PFSK-1 (cell line): ENCODE measurements at regions not wholly inside any gene's neighbourhood (a gene's known extent, or its start where the extent isn't known, plus 50 kb on each side); places are given as distances from the start of the nearest gene placed in this dataset.

Source experiments
- FOXP2 ChIP-seq: optimal IDR thresholded peaks from 2 replicates; pipeline ENCODE3; 2011; ENCODE audit warnings: borderline replicate concordance, control low read depth, inconsistent platforms; ENCODE audit not compliant: insufficient read depth; ENCODE audit errors: extremely low read length, extremely low read depth
- POLR2AphosphoS5 ChIP-seq: IDR thresholded peaks from 2 replicates; pipeline ENCODE4 v1.6.1; 2012; ENCODE audit warnings: low read depth, mild to moderate bottlenecking, control low read depth, low read length, moderate library complexity
- SIN3A ChIP-seq: IDR thresholded peaks from 2 replicates; pipeline ENCODE4 v1.6.1; 2012; ENCODE audit warnings: mild to moderate bottlenecking, low read length, moderate library complexity, borderline replicate concordance; ENCODE audit not compliant: insufficient read depth
- TAF1 ChIP-seq: IDR thresholded peaks from 2 replicates; pipeline ENCODE4 v1.6.1; 2012; ENCODE audit warnings: low read length, control low read depth, borderline replicate concordance; ENCODE audit not compliant: insufficient read depth
- TF ChIP-seq, protein P1 (sequence below), 2 experiments: IDR thresholded peaks; 2 replicates each; pipeline versions ENCODE4 v1.6.1 to v1.8.0; 2011 to 2012; ENCODE audit warnings: low read depth in 2 of 2, low read length in 2 of 2, control low read depth in 1 of 2, inconsistent platforms in 1 of 2, mild to moderate bottlenecking in 1 of 2, moderate library complexity in 1 of 2; ENCODE audit not compliant: insufficient read depth in 1 of 2

DNA sequence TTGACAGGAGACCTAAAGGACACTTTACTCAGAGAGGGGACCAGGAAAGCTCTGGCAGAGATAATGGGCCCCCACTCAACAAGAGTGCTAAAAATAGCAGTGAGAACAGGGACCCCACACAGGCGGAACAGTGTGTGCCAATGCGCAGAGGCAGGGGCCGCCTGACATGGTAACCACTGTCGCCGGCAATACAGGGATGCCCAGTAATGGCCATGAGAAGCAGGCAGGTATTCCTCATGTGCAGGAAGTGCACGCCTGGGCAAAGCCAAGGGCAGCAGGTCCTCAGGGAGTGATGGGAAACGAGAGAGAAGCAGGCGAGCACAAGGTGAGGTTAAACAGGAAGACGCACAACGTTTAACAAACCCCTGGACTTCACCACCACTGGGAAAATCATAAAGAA lies 757.1 kb downstream of the LIG4 start:
- no peak for TF ChIP-seq FOXP2
- TF ChIP-seq SIN3A, result no peak
- TF ChIP-seq TAF1, result no peak
- TF ChIP-seq, protein P1, sequence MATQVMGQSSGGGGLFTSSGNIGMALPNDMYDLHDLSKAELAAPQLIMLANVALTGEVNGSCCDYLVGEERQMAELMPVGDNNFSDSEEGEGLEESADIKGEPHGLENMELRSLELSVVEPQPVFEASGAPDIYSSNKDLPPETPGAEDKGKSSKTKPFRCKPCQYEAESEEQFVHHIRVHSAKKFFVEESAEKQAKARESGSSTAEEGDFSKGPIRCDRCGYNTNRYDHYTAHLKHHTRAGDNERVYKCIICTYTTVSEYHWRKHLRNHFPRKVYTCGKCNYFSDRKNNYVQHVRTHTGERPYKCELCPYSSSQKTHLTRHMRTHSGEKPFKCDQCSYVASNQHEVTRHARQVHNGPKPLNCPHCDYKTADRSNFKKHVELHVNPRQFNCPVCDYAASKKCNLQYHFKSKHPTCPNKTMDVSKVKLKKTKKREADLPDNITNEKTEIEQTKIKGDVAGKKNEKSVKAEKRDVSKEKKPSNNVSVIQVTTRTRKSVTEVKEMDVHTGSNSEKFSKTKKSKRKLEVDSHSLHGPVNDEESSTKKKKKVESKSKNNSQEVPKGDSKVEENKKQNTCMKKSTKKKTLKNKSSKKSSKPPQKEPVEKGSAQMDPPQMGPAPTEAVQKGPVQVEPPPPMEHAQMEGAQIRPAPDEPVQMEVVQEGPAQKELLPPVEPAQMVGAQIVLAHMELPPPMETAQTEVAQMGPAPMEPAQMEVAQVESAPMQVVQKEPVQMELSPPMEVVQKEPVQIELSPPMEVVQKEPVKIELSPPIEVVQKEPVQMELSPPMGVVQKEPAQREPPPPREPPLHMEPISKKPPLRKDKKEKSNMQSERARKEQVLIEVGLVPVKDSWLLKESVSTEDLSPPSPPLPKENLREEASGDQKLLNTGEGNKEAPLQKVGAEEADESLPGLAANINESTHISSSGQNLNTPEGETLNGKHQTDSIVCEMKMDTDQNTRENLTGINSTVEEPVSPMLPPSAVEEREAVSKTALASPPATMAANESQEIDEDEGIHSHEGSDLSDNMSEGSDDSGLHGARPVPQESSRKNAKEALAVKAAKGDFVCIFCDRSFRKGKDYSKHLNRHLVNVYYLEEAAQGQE (IDR thresholded peaks at IDR 0.05; ENCODE audit: insufficient read depth in 1 of 2, low read depth in 2 of 2, low read length in 2 of 2), result no peak
- TF ChIP-seq POLR2AphosphoS5, result no peak

DNA sequence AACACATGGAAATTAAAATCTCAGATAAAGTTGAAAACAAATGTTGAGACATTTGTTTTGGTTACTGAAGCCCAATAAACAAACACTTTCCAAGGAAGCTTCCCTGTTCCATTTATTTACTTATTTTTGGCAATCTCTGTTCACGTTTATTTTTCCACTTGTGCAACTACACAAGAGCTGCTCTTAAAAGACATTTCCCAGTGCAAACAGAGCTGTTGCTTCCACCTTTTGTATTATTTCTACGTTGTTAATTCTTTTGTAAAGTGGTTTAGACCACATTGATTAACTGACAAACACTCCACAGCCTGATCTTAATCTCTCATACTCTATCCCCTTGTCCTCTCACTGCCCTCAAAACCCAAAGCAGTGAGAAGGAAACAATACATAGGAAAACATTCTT lies 757.6 kb downstream of the LIG4 start:
- TF ChIP-seq TAF1 (no peak), POLR2AphosphoS5 (no peak), FOXP2 (no peak), SIN3A (no peak)
- TF ChIP-seq, protein P1 (IDR thresholded peaks at IDR 0.05; ENCODE audit: insufficient read depth in 1 of 2, low read depth in 2 of 2, low read length in 2 of 2), result no peak

- no peak for TF ChIP-seq TAF1
- TF ChIP-seq POLR2AphosphoS5, result no peak
- TF ChIP-seq FOXP2, result no peak
- TF ChIP-seq SIN3A, result no peak
- TF ChIP-seq, protein P1 (IDR thresholded peaks at IDR 0.05; ENCODE audit: insufficient read depth in 1 of 2, low read depth in 2 of 2, low read length in 2 of 2), result no peak
Observed at GRCh38 chr13:107456431-107456830, 758.9 kb downstream of the LIG4 start.

- TF ChIP-seq, protein P1 (IDR thresholded peaks at IDR 0.05; ENCODE audit: insufficient read depth in 1 of 2, low read depth in 2 of 2, low read length in 2 of 2), result no peak; a peak in 1 of 4 replicates
Observed at GRCh38 chr13:107452833-107453232, 762.5 kb downstream of the LIG4 start.

- TF ChIP-seq, protein P1 (IDR thresholded peaks at IDR 0.05; ENCODE audit: insufficient read depth in 1 of 2, low read depth in 2 of 2, low read length in 2 of 2), result no peak
- no peak for TF ChIP-seq SIN3A
- TF ChIP-seq POLR2AphosphoS5, result no peak
- no peak for TF ChIP-seq TAF1
- TF ChIP-seq FOXP2, result no peak
Observed at GRCh38 chr13:107450931-107451330, 764.4 kb downstream of the LIG4 start.
